Esophagus squamous epithelium (tissue), 5 donors: ENCODE measurements at regions not wholly inside any gene's neighbourhood (a gene's known extent, or its start where the extent isn't known, plus 50 kb on each side); places are given as distances from the start of the nearest gene placed in this dataset.

Experiments
- DNase-seq: peaks from one replicate; lab custom pipeline; 2025; lab: John Stamatoyannopoulos, UW
- H3K27ac ChIP-seq, 4 donors: fragments of 200-600 bp; sonication (generic); one replicate each; pipeline ENCODE4 v1.5.1; 2016 to 2019; ENCODE audit warnings: mild to moderate bottlenecking in 1 of 4
- H3K27me3 ChIP-seq, 4 donors: fragments of 200-600 bp; sonication (generic); 1 replicate in 3 of 4; 2 replicates in 1 of 4; pipeline versions ENCODE4 v1.5.1 to v1.6.0; 2017 to 2021; ENCODE audit warnings: antibody characterized with exemption in 1 of 4
- H3K36me3 ChIP-seq, 3 donors: fragments of 200-600 bp; sonication (generic); one replicate each; pipeline ENCODE4 v1.5.1; 2016 to 2019
- H3K4me1 ChIP-seq, 3 donors: fragments of 200-600 bp; sonication (generic); one replicate each; pipeline ENCODE4 v1.5.1; 2017 to 2019
- H3K4me3 ChIP-seq, 4 donors: fragments of 200-600 bp; sonication (generic); 1 replicate in 3 of 4; 2 replicates in 1 of 4; pipeline ENCODE4 v1.5.1; 2016 to 2019; ENCODE audit warnings: mild to moderate bottlenecking in 2 of 4, moderate library complexity in 1 of 4
- H3K9me3 ChIP-seq, 3 donors: fragments of 200-600 bp; sonication (generic); one replicate each; pipeline ENCODE4 v1.5.1; 2016 to 2019
- CTCF ChIP-seq, 6 experiments: fragments of 450-650 bp in 4 of 6; fragments of 200-600 bp in 2 of 6; sonication (generic) in 2 of 6; IDR thresholded peaks; one replicate each; pipeline ENCODE4 v1.5.1; 2016 to 2019; ENCODE audit warnings: antibody characterized with exemption in 6 of 6, mild to moderate bottlenecking in 4 of 6, moderate library complexity in 4 of 6
- POLR2A ChIP-seq, 4 donors: fragments of 450-650 bp; IDR thresholded peaks; one replicate each; pipeline ENCODE4 v1.6.1; 2017; ENCODE audit warnings: antibody characterized with exemption in 4 of 4, mild to moderate bottlenecking in 4 of 4, moderate library complexity in 3 of 4
- WGBS, 2 donors: methylation state at CpG; one replicate each; pipeline ENCODE4 v1.1.5; 2018; 5-methylcytosine and 5-hydroxymethylcytosine counted together
- intact Hi-C: fragments of 100-400 bp; cut with DNase I; formaldehyde crosslinking; loops from one replicate; pipeline ENCODE4 v1.15.0; 2022
- donor health status: DM: yes; HTN: yes; CAD: no.

DNA sequence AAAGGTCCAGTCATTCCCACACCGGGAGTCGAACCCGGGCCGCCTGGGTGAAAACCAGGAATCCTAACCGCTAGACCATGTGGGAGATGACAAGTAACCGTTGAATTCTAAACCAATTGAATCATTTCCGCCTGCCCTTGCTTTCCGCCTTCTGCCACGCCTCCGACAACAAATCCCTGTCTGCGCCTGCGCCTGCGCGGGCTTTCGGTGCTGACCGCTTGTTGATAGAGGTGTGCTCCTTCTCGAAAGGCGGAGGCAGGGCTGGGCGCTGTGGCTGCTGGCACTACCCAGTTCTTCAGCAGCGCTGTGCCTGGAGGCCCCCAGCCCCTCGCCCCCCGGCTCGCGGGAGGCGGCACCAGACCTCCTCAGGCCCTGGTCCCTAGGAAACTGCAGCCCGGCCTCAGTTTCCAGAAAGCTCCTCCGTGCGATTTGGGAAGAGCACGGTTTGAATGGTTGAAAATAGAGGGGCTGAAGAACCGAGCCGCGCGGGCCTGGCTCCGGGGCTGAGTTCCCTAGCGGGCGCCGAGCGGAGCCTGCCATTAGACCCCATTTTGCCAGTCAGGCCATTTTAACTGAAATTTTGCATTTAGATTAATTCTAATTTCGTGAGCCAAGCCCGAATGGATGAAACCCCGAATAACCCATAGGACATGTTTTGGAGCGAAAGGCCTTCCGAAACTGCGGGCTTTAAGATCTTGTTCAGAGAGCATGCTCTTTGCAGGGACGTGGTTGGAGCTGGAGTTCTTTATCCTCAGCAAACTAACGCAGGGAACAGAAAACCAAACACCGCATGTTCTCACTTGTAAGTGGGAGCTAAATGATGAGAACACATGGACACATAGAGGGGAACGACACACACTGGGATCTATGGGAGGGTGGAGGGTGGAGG, 219.3 kb upstream of the ATP10A start:
- Histone ChIP-seq H3K4me1 (peaks cover 0 to 23% (median 0%) of the 10 kb centered on the region in 3 donors), H3K4me3 (peak overlapping the region; percentile 61 to 89 (median 75)), H3K27ac (peak overlapping the region; percentile 75 to 95 (median 94)), H3K27me3 (no peaks in the 10 kb centered on the region), H3K9me3 (no peaks in the 10 kb centered on the region), H3K36me3 (no peaks in the 10 kb centered on the region)
- peak; percentile 81 for DNase-seq
- WGBS, 2 donors = 0% methylated on average over 17 to 23 of the region's 48 CpGs
- TF ChIP-seq CTCF (IDR thresholded peaks at IDR 0.05) (peak in 2 of 6 experiments; percentile 10), POLR2A (IDR thresholded peaks at IDR 0.05) (peak in 3 of 4 donors; percentile 80 to 89 (median 88))
- intact Hi-C loops = no loop called here

DNA sequence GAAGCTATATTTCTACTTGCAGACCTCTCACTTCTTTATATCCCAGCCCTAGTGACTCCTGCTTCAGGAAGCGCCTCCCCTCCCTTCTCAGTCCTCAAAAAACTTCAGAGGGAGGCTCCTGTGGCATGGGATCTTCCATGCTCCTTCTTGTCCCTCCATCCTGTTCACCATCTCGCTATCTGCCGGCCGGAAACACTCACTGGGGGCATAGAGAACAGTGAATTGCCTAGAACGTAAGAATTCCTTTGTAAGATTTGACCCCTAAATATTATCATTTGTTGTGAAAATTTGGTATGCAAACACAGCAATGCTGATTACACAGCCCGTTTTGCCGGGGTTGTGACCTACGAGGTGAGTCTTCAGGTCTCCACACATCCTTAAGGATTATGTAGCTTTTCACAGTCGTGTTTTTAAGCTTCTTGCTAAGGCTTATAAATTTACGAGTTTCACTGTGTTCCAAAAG, 218.7 kb upstream of the ATP10A start:
- no peaks in the 10 kb centered on the region for H3K36me3 ChIP-seq
- 28 to 36% methylated on average over 10 of the region's 10 CpGs for WGBS, 2 donors
- no peak for TF ChIP-seq CTCF (IDR thresholded peaks at IDR 0.05)
- TF ChIP-seq POLR2A (IDR thresholded peaks at IDR 0.05) = no peak
- H3K27me3 ChIP-seq = no peaks in the 10 kb centered on the region
- no peak for DNase-seq
- peaks cover 0 to 23% (median 0%) of the 10 kb centered on the region in 3 donors for H3K4me1 ChIP-seq
- H3K27ac ChIP-seq = peak overlapping the region in 3 of 4 donors; percentile 66 to 95 (median 92)
- peak overlapping the region in 2 of 4 donors; percentile 69 to 81 for H3K4me3 ChIP-seq
- intact Hi-C loops = no loop called here
- no peaks in the 10 kb centered on the region for H3K9me3 ChIP-seq

- WGBS, 2 donors = 68 to 82% methylated on average over 3 to 4 of the region's 4 CpGs
- Histone ChIP-seq H3K4me1 (no peaks in the 10 kb centered on the region), H3K27ac (no peak overlapping the region), H3K27me3 (peaks cover 0 to 6% (median 0%) of the 10 kb centered on the region in 4 donors), H3K36me3 (no peaks in the 10 kb centered on the region), H3K4me3 (no peak overlapping the region), H3K9me3 (no peaks in the 10 kb centered on the region)
- TF ChIP-seq POLR2A (IDR thresholded peaks at IDR 0.05) (no peak), CTCF (IDR thresholded peaks at IDR 0.05) (no peak)
- DNase-seq = no peak
- intact Hi-C loops = no loop called here
Measured at GRCh38 chr15:26075770-26076169, 212.6 kb upstream of the ATP10A start.

DNA sequence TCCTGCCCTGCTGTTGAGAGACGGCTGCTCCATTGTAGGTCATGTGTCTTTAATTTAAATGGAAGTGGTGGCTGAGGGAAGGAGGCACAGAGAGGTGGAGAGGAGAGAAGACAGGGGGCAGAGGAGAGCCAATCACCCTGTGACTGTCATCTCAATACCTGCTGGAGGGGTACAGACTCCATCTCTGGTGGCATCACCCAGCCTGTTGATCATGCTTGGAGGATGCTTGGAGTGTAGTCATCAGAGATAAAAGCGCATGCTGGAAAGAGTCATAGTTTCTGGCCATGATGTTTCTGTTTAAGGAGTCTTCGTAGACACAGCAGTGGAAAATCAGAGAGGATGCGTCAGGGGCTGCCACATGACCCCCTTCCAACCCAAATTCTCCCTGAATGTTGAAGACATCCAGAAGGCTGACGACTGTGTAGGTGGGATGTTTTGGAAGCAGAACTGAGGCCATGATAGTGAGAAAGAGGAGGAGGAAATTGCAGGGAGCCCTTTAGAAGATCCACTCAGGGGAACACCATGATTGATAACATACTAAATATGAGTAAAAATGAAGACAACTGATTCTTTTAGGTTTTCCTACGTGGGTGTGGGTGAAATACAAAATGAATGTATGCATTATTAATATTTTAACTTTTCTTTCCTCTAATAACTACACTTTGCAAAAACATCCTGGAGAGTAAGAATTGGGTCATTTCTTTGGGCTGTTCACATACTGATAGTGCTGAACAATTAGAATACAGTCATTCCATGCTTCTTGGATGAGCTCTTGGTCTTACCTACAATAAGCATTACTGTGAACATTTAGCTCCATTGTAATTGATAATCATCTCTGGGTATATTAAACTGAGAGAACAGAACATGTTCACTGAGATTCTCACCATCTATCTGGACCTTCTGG, 210.6 kb upstream of the ATP10A start:
- TF ChIP-seq POLR2A (IDR thresholded peaks at IDR 0.05) = no peak
- TF ChIP-seq CTCF (IDR thresholded peaks at IDR 0.05) = no peak
- WGBS, 2 donors = 51 to 56% methylated on average over 5 to 6 of the region's 6 CpGs
- H3K36me3 ChIP-seq = no peaks in the 10 kb centered on the region
- no peak overlapping the region for H3K4me3 ChIP-seq
- no peaks in the 10 kb centered on the region for H3K4me1 ChIP-seq
- intact Hi-C loops = no loop called here
- no peak for DNase-seq
- H3K27me3 ChIP-seq = peaks cover 0 to 6% (median 0%) of the 10 kb centered on the region in 4 donors
- H3K9me3 ChIP-seq = no peaks in the 10 kb centered on the region
- no peak overlapping the region for H3K27ac ChIP-seq
